Stimulated activated CD4-positive, alpha-beta T cell treated with anti-CD3 and anti-CD28 coated beads, Interleukin-1b, Interleukin-23, amount 100 ng/mL, for 24 hours (primary cell): ENCODE measurements at regions not wholly inside any gene's neighbourhood (a gene's known extent, or its start where the extent isn't known, plus 50 kb on each side); places are given as distances from the start of the nearest gene placed in this dataset.
"Not testable (repeated sequence)": the region's sequence is repeated elsewhere in the genome, so short reads cannot be mapped to it uniquely, and the experiment has no call there.

Experiments used
- DNase-seq, 4 experiments: peaks; one replicate each; pipeline ENCODE4 v3.0.0-alpha.2; 2020; ENCODE audit warnings: low read depth in 4 of 4, low spot score in 1 of 4

DNA sequence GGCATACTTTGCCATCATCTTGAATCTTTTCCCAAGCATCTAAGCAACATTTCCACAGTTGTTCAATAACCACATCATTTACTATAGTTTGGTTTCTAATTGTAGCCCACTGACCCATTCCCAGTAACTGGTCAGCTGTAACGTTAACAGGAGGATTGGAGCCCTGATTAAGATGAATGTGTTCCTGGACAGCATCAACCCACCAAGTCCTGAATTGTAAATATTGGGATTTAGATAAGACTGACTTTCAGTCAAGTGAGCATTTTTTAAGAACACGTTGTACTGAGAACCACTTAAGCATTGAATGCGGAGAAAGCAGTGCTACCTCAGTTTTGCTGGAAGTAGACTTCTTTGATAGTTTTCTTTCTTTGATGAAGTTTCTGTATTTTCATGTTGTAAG is 53.3 kb upstream of the ARL4D start:
- DNase-seq, result not testable (repeated sequence)

GRCh38 chr17:43344685-43345084 is 54.1 kb upstream of the ARL4D start:
- DNase-seq, result no peak

GRCh38 chr17:43342589-43342890 is 56.3 kb upstream of the ARL4D start:
- DNase-seq, result no peak

DNA sequence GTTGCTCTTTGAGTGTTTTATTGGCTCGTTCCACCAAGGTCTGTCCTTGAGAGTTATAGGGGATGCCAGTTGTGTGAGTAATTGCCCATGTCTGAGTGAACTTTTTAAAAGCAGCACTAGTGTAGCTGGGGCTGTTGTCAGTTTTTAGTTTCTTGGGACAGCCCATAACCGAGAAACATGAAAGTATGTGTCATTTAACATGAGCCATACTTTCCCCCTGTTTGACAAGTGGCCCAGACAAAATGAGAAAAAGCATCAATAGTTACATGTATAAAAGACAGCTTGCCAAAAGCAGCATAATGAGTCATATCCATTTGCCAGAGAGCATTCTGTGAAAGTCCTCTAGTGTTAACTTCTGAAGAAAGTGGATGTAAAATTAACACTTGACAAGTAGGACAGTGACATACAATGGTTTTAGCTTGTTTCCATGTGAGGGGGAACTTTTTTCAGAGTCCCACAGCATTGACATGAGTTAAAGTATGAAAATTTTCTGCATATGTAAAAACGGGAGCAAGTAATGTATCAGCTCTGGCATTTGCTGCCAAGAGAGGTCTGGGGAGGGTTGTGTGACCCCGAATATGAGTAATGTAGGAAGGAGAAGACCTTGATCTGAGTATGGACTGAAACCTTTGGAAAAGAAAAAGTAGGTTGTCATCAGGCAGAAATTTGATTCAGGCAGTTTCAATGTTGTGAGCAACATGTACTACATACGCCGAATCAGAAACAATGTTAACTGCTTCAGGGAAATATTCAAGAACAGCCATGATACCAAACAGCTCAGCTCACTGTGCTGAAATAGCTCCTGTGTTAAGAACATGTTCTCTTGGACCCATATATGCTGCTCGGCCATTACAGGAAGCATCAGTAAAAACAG is 56.8 kb upstream of the ARL4D start:
- peak in 1 of 4 experiments; percentile 31 for DNase-seq

GRCh38 chr17:43338886-43339516 is 59.8 kb upstream of the ARL4D start:
- DNase-seq, result peak in 2 of 4 experiments; percentile 42 to 48

- DNase-seq, result no peak
These were observed 60.9 kb upstream of the ARL4D start for GRCh38 chr17:43337684-43338428.

DNA sequence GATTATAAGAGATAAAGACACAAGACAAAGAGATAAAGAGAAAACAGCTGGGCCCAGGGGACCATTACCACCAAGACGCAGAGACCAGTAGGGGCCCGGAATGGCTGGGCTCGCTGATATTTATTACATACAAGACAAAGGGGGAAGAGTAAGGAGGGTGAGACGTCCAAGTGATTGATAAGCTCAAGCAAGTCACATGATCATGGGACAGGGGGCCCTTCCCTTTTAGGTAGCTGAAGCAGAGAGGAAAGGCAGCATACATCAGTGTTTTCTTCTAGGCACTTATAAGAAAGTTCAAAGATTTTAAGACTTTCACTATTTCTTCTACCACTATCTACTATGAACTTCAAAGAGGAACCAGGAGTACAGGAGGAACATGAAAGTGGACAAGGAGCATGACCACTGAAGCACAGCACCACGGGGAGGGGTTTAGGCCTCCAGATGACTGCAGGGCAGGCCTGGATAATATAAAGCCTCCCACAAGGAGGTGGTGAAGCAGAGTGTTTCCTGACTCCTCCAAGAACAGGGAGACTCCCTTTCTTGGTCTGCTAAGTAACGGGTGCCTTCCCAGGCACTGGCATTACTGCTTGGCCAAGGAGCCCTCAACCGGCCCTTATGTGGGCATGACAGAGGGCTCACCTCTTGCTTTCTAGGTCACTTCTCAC is 63.9 kb upstream of the ARL4D start:
- DNase-seq, result no peak

- no peak for DNase-seq
These were observed 65.3 kb upstream of the ARL4D start for GRCh38 chr17:43333433-43333943.

DNA sequence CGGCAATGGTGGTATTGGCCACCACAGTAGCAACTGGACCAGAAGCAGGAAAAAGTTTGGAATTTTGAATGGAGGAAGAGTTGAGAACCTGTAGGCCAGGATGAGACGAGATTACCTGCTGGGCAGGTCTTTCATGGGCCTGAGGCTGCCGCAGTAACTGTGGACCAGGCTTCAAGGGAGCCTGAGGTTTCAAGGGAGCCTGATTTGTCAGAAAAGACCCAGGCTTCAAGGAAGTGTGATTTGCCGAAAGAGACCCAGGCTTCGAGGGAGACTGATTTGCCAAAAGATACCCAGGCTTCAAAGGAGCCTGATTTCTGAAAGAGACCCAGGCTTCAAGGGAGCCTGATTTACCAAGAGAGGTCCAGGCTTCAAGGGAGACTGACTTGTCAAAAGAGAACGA is 66.6 kb upstream of the ARL4D start:
- no peak for DNase-seq

GRCh38 chr17:43330876-43331639 is 67.7 kb upstream of the ARL4D start:
- no peak for DNase-seq

DNA sequence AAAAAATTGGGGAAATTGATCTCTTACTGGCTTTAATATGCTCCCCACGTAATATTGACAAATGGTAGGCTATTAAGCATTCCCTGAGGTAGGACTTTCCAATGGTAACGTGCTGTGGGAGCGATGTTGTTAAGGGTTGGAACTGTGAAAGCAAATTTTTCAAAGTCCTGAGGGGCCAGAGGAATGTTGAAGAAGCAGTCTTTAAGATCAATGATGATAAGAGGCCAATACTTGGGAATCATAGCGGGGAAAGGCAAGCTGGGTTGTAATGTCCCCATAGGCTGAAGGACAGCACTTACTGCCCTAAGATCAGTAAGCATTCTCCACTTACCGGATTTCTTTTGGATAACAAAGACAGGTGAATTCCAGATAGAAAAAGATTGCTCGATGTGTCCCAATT is 69.6 kb upstream of the ARL4D start:
- DNase-seq, result no peak

GRCh38 chr17:43328650-43329049 is 70.1 kb upstream of the ARL4D start:
- no peak for DNase-seq

DNA sequence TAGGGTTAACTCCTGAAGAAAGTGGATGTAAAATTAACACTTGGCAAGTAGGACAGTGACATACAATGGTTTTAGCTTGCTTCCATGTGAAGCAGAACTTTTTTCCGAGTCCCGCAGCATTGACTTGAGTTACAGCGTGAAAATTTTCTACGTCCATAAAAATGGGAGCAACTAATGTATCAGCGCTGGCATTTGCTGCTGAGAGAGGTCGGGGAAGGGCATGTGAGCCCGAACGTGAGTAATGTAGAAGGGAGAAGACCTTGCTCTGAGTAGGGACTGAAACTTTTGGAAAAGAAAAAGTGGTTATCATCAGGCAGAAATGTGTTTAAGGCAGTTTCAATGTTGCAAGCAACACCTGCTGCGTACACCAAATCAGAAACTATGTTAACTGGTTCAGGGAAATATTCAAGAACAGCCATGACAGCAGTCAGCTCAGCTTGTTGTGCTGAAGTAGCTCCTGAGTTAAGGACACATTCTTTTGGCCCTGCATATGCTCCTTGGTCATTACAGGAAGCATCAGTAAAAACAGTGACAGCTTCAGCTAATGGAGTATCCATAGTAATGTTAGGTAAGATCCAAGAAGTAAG is 70.9 kb upstream of the ARL4D start:
- DNase-seq, result no peak

DNA sequence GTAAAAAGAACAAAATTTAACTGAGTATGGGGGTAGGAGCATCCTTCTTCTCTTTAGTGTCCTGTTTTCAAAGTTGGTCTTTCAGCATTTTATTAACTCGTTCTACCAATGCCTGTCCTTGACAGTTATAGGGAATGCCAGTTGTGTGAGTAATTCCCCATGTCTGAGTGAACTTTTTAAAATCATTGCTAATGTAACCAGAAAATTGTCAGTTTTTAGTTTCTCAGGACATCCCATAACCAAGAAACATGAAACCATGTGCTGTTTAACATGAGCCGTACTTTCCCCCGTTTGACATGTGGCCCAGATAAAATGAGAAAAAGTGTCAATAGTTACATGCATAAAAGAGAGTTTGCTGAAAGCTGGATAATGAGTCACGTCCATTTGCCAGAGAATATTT is 71.4 kb upstream of the ARL4D start:
- DNase-seq, result no peak

- DNase-seq, result no peak
These were observed 72.1 kb upstream of the ARL4D start for GRCh38 chr17:43326490-43327275.

DNA sequence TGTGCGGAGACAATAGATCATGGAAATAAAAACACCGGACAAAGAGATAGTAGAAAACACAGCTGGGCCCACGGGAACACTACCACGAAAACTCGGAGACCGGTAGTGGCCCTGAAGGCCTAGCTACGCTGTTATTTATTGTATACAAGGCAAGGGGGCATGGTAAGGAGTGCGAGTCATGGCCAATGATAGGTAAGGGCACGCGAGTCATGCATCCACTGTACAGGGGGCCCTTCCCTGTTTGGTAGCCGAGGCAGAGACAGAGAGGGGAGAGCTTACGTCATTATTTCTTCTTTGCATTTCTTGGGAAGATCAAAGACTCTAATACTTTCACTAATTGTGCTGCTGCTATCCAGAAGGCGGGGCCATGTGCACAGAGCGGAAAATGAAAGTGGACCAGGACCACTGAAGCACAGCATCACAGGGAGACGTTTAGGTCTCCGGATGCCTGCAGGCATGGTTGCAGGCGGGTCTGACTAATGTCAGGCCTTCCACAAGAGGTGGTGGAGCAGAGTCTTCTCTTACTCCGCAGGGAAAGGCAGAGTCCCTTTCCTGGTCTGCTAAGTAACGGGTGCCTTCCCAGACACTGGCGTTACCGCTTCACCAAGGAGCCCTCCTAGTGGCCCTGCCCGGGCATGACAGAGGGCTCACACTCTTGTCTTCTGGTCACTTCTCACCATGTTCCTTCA is 74.4 kb upstream of the ARL4D start:
- DNase-seq, result no peak

DNA sequence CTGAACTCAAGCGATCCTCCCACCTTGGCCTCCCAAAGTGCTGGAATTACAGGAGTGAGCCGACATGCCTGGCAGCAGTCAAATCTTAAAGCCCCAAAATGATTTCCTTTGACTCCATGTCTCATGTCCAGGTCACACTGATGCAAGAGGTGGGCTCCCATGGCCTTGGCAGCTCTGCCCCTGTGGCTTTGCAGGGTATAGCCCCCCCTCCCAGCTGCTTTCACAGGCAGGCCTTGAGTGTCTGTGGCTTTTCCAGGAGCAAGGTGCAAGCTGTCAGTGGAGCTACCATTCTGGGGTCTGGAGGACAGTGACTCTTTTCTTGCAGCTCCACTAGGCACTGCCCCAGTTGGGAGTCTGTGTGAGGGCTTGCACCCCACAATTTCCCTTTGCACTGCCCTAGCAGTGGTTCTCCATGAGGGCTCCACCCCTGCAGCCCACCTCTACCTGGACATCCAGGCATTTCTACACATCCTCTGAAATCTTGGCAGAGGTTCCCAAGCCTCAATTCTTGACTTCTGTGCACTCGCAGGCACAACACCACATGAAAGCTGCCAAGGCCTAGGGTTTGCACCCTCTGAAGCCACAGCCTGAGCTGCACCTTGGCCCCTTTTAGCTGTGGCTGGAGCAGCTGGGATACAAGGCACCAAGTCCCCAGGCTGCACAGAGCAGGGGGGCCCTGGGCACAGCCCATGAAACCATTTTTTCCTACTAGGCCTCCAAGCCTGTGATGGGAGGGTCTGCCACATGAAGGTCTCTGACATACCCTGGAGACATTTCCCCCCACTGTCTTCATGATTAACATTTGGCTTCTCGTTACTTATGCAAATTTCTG is 79.3 kb upstream of the ARL4D start:
- no peak for DNase-seq

DNA sequence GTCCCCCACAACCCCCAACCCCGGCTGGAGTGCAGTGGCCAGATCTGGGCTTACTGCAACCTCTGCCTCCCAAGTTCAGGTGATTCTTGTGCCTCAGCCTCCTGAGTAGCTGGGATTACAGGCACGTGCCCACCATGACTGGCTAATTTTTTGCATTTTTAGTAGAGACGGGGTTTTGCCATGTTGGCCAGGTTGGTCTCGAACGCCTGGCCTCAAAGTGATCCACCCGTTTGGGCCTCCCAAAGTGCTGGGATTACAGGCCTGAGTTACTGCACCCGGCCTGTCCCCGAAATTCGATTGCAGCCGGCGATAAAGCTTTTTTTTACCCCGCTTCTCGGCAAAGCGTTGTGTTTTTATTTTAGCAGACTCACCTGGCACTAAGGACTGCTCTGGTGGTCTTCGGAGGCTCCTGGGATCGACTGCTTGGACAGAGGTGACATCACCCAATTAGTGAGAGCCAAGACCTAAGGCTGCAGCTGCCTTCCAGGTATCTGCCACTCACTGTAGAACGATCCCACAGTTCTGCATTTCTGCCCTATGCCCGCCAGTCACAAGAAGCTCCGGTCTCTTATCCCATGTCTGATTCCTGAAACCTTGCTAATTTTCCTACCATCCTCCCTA is 82.2 kb upstream of the ARL4D start:
- DNase-seq, result no peak
